Endothelial cell of umbilical vein (primary cell): ENCODE measurements at regions not wholly inside any gene's neighbourhood (a gene's known extent, or its start where the extent isn't known, plus 50 kb on each side); places are given as distances from the start of the nearest gene placed in this dataset.

Source experiments
- BruUV-seq: library from RNA; stranded (reverse); fragments of 400-500 nt; replicated peaks from 2 replicates; lab custom pipeline; 2021; lab: Mats Ljungman, UMichigan
- CTCF ChIA-PET: fragments of 300-600, 350-600 bp; sonication (Branson Sonifier 250); formaldehyde crosslinking; loops from one replicate; lab custom pipeline; 2021; ENCODE audit warnings: antibody characterized with exemption, inconsistent platforms; lab: Charles Lee
- POLR2A ChIA-PET: fragments of 300-600, 350-600 bp; sonication (Branson Sonifier 250); formaldehyde crosslinking; loops from one replicate; lab custom pipeline; 2021; ENCODE audit warnings: antibody characterized with exemption, inconsistent platforms; lab: Charles Lee
- DNase-seq: peaks from one replicate; pipeline ENCODE4 v3.0.0-alpha.2; 2011; ENCODE audit warnings: low read depth, low spot score
- FAIRE-seq: peaks from 2 replicates; lab custom pipeline; 2011; peaks lifted over from hg19 to GRCh38; lab: Jason Lieb, UNC
- H2AFZ ChIP-seq: 2 replicates; pipeline ENCODE4 v1.6.0; 2012; ENCODE audit warnings: low read depth, low read length, control low read depth, inconsistent platforms
- H3K27ac ChIP-seq: 2 replicates; pipeline ENCODE4 v1.5.1; 2011; ENCODE audit warnings: low read depth, mild to moderate bottlenecking, control low read depth, low read length, moderate library complexity; ENCODE audit not compliant: insufficient read depth
- H3K27me3 ChIP-seq, 2 experiments: 2 replicates each; pipeline versions ENCODE4 v1.6.0 to v1.6.1; 2011; ENCODE audit warnings: low read length in 2 of 2, mixed read lengths in 1 of 2; ENCODE audit not compliant: control insufficient read depth in 2 of 2, insufficient read depth in 2 of 2
- H3K36me3 ChIP-seq, 2 experiments: 2 replicates in 1 of 2; 3 replicates in 1 of 2; pipeline ENCODE4 v1.5.1; 2011; ENCODE audit warnings: low read length in 2 of 2, mild to moderate bottlenecking in 1 of 2, moderate library complexity in 1 of 2; ENCODE audit not compliant: control insufficient read depth in 2 of 2, insufficient read depth in 2 of 2; ENCODE audit errors: extremely low read depth in 1 of 2
- H3K4me1 ChIP-seq: 3 replicates; pipeline ENCODE4 v1.5.1; 2011; ENCODE audit warnings: mild to moderate bottlenecking, low read length; ENCODE audit not compliant: control insufficient read depth, insufficient read depth; ENCODE audit errors: extremely low read depth
- H3K4me2 ChIP-seq: 2 replicates; pipeline ENCODE4 v1.6.1; 2011; ENCODE audit warnings: low read length, control low read depth, mixed read lengths; ENCODE audit not compliant: insufficient read depth
- H3K4me3 ChIP-seq, 3 experiments: fragments of 200-600 bp in 1 of 3; sonication (generic), shearing (Covaris generic) in 1 of 3; replicated peaks in 1 of 3; 2 replicates each; pipeline ENCODE4 v1.5.1; 2011 to 2016; ENCODE audit warnings: control low read depth in 3 of 3, low read length in 3 of 3, mild to moderate bottlenecking in 2 of 3, inconsistent platforms in 1 of 3, low read depth in 1 of 3, moderate library complexity in 1 of 3; ENCODE audit not compliant: insufficient read depth in 1 of 3
- H3K79me2 ChIP-seq: 2 replicates; pipeline ENCODE4 v1.6.0; 2012; ENCODE audit warnings: low read length, inconsistent platforms; ENCODE audit not compliant: control insufficient read depth, insufficient read depth
- H3K9ac ChIP-seq: replicated peaks from 2 replicates; pipeline ENCODE3; 2011; ENCODE audit warnings: low read length, control low read depth; ENCODE audit not compliant: insufficient read depth; ENCODE audit errors: extremely low read depth
- H3K9me1 ChIP-seq: replicated peaks from 3 replicates; pipeline ENCODE4 v1.6.0; 2011; ENCODE audit warnings: mild to moderate bottlenecking, low read length; ENCODE audit not compliant: control insufficient read depth, insufficient read depth; ENCODE audit errors: extremely low read depth
- H3K9me3 ChIP-seq: replicated peaks from 2 replicates; pipeline ENCODE4 v1.5.1; 2012; ENCODE audit warnings: low read length, inconsistent platforms; ENCODE audit not compliant: control insufficient read depth, insufficient read depth
- H4K20me1 ChIP-seq: replicated peaks from 2 replicates; pipeline ENCODE3; 2011; ENCODE audit warnings: mild to moderate bottlenecking, low read length; ENCODE audit not compliant: control insufficient read depth, insufficient read depth; ENCODE audit errors: extremely low read depth
- CTCF ChIP-seq, 2 donors: IDR thresholded peaks; 1 replicate in 1 of 2; 2 replicates in 1 of 2; pipeline ENCODE4 v1.5.1; 2011; ENCODE audit warnings: low read length in 2 of 2, mild to moderate bottlenecking in 2 of 2, moderate library complexity in 2 of 2, control low read depth in 1 of 2, inconsistent platforms in 1 of 2, low read depth in 1 of 2; ENCODE audit not compliant: insufficient read depth in 1 of 2; ENCODE audit errors: extremely low read depth in 1 of 2
- EZH2 ChIP-seq: IDR thresholded peaks from 2 replicates; pipeline ENCODE4 v1.6.1; 2012; ENCODE audit warnings: borderline replicate concordance, low read depth, mild to moderate bottlenecking, moderate library complexity, low read length, inconsistent platforms; ENCODE audit not compliant: severe bottlenecking
- FOS ChIP-seq: IDR thresholded peaks from 2 replicates; pipeline ENCODE4 v1.6.1; 2011; ENCODE audit warnings: mild to moderate bottlenecking, low read length, moderate library complexity, borderline replicate concordance; ENCODE audit not compliant: insufficient read depth
- GATA2 ChIP-seq: IDR thresholded peaks from 2 replicates; pipeline ENCODE4 v1.7.0; 2011; ENCODE audit warnings: low read depth, mild to moderate bottlenecking, moderate library complexity, mixed read lengths, low read length; ENCODE audit not compliant: insufficient read length, insufficient read depth
- JUN ChIP-seq: IDR thresholded peaks from 2 replicates; pipeline ENCODE4 v1.6.1; 2011; ENCODE audit warnings: borderline replicate concordance, low read depth; ENCODE audit not compliant: insufficient read length, insufficient read depth
- MYC ChIP-seq: IDR thresholded peaks from one replicate; pipeline ENCODE4 v1.6.1; 2011; ENCODE audit warnings: mild to moderate bottlenecking, low read depth, low read length
- POLR2A ChIP-seq: IDR thresholded peaks from 2 replicates; pipeline ENCODE4 v1.6.1; 2012; ENCODE audit warnings: low read depth, mild to moderate bottlenecking, control low read depth, low read length
- POLR2AphosphoS5 ChIP-seq: IDR thresholded peaks from 2 replicates; pipeline ENCODE4 v1.6.1; 2012; ENCODE audit warnings: low read depth, mild to moderate bottlenecking, control low read depth, low read length, moderate library complexity; ENCODE audit not compliant: insufficient read depth
- dilution Hi-C: fragments of 300-500 bp; cut with MboI; formaldehyde crosslinking; loops from one replicate; pipeline ENCODE4 v1.15.0; 2019; ENCODE audit warnings: low sequenced_read_pairs; ENCODE audit not compliant: extremely low pct_ligation_motif_present
- intact Hi-C: fragments of 100-400 bp; cut with micrococcal nuclease; formaldehyde crosslinking; loops from one replicate; pipeline ENCODE4 v1.10.0; 2022
- TF ChIP-seq, protein P1 (sequence below): IDR thresholded peaks from 2 replicates; pipeline ENCODE4 v1.6.1; 2011; ENCODE audit not compliant: insufficient read depth, insufficient read length

- dilution Hi-C loops = no loop called here
- BruUV-seq = no TSS peak
- TF ChIP-seq JUN (no peak), POLR2AphosphoS5 (no peak), MYC (no peak), POLR2A (no peak), FOS (no peak), CTCF (IDR thresholded peaks at IDR 0.05; ENCODE audit: extremely low read depth in 1 of 2, insufficient read depth in 1 of 2, low read depth in 1 of 2, low read length in 2 of 2) (no peak), GATA2 (no peak), EZH2 (no peak)
- TF ChIP-seq, protein P1, sequence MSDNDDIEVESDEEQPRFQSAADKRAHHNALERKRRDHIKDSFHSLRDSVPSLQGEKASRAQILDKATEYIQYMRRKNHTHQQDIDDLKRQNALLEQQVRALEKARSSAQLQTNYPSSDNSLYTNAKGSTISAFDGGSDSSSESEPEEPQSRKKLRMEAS = no peak
- H3K9me1 ChIP-seq = no peaks in the 10 kb centered on the region
- POLR2A ChIA-PET = no interaction called here
- no peaks in the 10 kb centered on the region for H3K79me2 ChIP-seq
- no peak overlapping the region for H3K4me2 ChIP-seq
- H3K9me3 ChIP-seq = no peaks in the 10 kb centered on the region
- no peak for FAIRE-seq
- CTCF ChIA-PET = no interaction called here
- no peak overlapping the region for H2AFZ ChIP-seq
- intact Hi-C loops = no loop called here
- no peak overlapping the region for H3K27ac ChIP-seq
- H3K9ac ChIP-seq = no peak overlapping the region
- no peaks in the 10 kb centered on the region for H3K36me3 ChIP-seq
- H3K4me3 ChIP-seq = no peak overlapping the region
- DNase-seq = no peak
- no peaks in the 10 kb centered on the region for H4K20me1 ChIP-seq
- H3K27me3 ChIP-seq = no peaks in the 10 kb centered on the region
- no peaks in the 10 kb centered on the region for H3K4me1 ChIP-seq
Observed at GRCh38 chr2:146213674-146214073, 1631.2 kb upstream of the ACVR2A start.
